Effector memory CD4-positive, alpha-beta T cell (primary cell): ENCODE measurements at regions not wholly inside any gene's neighbourhood (a gene's known extent, or its start where the extent isn't known, plus 50 kb on each side); places are given as distances from the start of the nearest gene placed in this dataset.

Experiments used
- DNase-seq, 3 donors: peaks; one replicate each; pipeline ENCODE4 v3.0.0-alpha.2; 2020
- H3K27ac ChIP-seq: 2 replicates; pipeline ENCODE4 v1.7.0; 2013; ENCODE audit warnings: mild to moderate bottlenecking, low read length, moderate library complexity; ENCODE audit not compliant: insufficient read depth, poor library complexity, severe bottlenecking
- H3K27me3 ChIP-seq: replicated peaks from 2 replicates; pipeline ENCODE4 v1.7.0; 2013; ENCODE audit warnings: mild to moderate bottlenecking, low read length; ENCODE audit not compliant: insufficient read depth, control insufficient read depth, poor library complexity, severe bottlenecking
- H3K36me3 ChIP-seq: 2 replicates; pipeline ENCODE4 v1.7.0; 2013; ENCODE audit warnings: mild to moderate bottlenecking, low read length, moderate library complexity; ENCODE audit not compliant: control insufficient read depth, insufficient read depth
- H3K4me1 ChIP-seq: 2 replicates; pipeline ENCODE4 v1.7.0; 2013; ENCODE audit warnings: low read length, mild to moderate bottlenecking; ENCODE audit not compliant: control insufficient read depth, insufficient read depth, poor library complexity, severe bottlenecking
- H3K4me3 ChIP-seq: 2 replicates; pipeline ENCODE4 v1.7.0; 2013; ENCODE audit warnings: low read length, low read depth, mild to moderate bottlenecking; ENCODE audit not compliant: insufficient read depth, poor library complexity, severe bottlenecking
- H3K9me3 ChIP-seq: 2 replicates; pipeline ENCODE4 v1.7.0; 2013; ENCODE audit warnings: mild to moderate bottlenecking, low read length, moderate library complexity; ENCODE audit not compliant: control insufficient read depth

- H3K4me3 ChIP-seq: no peak overlapping the region
- no peak for DNase-seq
- no peaks in the 10 kb centered on the region for H3K4me1 ChIP-seq
- H3K27me3 ChIP-seq: no peaks in the 10 kb centered on the region
- no peaks in the 10 kb centered on the region for H3K36me3 ChIP-seq
- H3K9me3 ChIP-seq: no peaks in the 10 kb centered on the region
- H3K27ac ChIP-seq: no peak overlapping the region
Measured at GRCh38 chr13:107342747-107343146, 774.8 kb upstream of the ARGLU1 start.

GRCh38 chr13:107339209-107339608 lies 771.3 kb upstream of the ARGLU1 start:
- H3K4me1 ChIP-seq: no peaks in the 10 kb centered on the region

DNA sequence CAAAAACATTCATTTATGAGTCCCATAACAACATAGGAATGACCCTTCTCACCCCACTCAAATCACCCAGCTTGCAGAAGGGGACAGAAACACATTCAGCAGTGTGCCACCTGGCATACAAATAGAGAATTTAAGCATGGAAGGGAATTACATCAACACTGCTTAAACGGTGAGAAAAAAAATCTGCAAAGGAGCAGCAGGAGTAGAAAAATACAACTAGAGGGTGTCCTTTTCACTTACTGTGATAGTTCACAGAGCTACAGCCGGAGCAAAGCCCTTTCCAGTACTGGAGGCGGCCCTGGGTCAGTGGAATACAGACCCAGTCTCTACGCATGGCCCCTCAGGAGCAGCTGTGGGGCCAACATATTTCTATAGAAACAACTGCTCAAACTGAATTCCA lies 764.3 kb upstream of the ARGLU1 start:
- Histone ChIP-seq H3K4me3 (no peak overlapping the region), H3K27me3 (no peaks in the 10 kb centered on the region), H3K4me1 (no peaks in the 10 kb centered on the region), H3K9me3 (no peaks in the 10 kb centered on the region), H3K27ac (no peak overlapping the region), H3K36me3 (no peaks in the 10 kb centered on the region)
- no peak for DNase-seq

More at GRCh38 chr13:107339209-107339608, 771.3 kb upstream of the ARGLU1 start:
- Histone ChIP-seq H3K36me3 (no peaks in the 10 kb centered on the region), H3K27ac (no peak overlapping the region), H3K27me3 (no peaks in the 10 kb centered on the region), H3K9me3 (no peaks in the 10 kb centered on the region), H3K4me3 (no peak overlapping the region)
- no peak for DNase-seq

GRCh38 chr13:107331359-107331758 lies 763.4 kb upstream of the ARGLU1 start:
- Histone ChIP-seq H3K4me1 (no peaks in the 10 kb centered on the region), H3K27ac (no peak overlapping the region), H3K4me3 (no peak overlapping the region), H3K27me3 (no peaks in the 10 kb centered on the region), H3K36me3 (no peaks in the 10 kb centered on the region), H3K9me3 (no peaks in the 10 kb centered on the region)
- no peak for DNase-seq

DNA sequence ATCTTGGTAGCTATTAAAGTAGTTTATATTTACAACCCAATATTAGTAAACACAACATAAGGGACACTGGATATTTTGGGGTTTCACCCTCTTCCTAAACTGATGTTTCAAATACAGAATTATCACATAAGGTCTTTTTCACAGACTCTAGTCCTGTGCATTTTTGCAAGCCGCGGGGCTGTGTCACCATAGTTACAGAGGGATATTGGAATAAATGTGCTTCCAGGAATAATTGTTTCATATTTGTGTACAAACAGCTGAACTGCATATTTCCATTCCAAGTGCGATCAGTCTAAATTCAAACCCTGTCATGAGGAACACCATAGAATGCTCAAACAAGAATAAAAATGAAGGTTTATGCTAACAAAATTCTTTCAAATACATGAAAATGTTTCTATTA lies 762.5 kb upstream of the ARGLU1 start:
- no peaks in the 10 kb centered on the region for H3K9me3 ChIP-seq
- no peak overlapping the region for H3K27ac ChIP-seq
- DNase-seq: no peak
- H3K4me1 ChIP-seq: no peaks in the 10 kb centered on the region
- H3K4me3 ChIP-seq: no peak overlapping the region
- H3K27me3 ChIP-seq: no peaks in the 10 kb centered on the region
- H3K36me3 ChIP-seq: no peaks in the 10 kb centered on the region

GRCh38 chr13:107329991-107330390 lies 762.1 kb upstream of the ARGLU1 start:
- DNase-seq: no peak
- Histone ChIP-seq H3K4me3 (no peak overlapping the region), H3K9me3 (no peaks in the 10 kb centered on the region)

DNA sequence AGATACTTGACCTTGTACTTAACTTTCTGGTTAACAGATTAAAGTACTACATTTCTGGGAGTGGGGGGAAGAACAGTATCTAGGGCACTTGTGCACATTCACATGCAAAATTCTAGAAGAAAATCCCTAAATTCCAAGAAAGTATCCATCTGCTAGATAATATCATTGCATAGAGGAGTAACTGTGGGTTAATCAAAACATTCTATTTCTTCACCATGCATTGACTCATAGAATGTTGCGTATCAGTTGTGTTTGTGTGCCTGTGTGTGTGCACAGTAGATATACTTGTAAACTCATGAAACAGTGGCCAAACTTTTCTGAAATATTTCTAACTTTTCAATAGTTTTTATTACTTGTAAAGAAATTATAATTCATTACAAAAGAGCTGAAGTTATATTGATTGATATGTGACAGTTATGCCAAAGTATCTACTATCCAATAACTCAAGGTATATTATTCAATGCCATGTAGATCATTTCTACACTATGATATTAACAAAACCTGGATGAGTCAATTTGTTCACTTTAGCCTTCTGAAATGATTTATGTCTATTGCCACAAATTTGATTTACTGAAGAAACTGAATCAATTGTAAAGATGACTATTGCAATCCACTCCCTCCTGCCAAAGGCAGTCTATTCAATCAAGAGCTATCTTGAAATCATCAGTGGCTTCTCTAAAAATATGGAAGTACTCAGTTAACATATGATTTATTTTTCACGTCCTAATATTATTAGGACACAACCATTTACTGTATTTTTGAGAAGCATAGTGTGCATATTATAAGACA lies 756.7 kb upstream of the ARGLU1 start:
- Histone ChIP-seq H3K4me3 (no peak overlapping the region), H3K4me1 (no peaks in the 10 kb centered on the region), H3K27me3 (no peaks in the 10 kb centered on the region), H3K9me3 (no peaks in the 10 kb centered on the region), H3K27ac (no peak overlapping the region), H3K36me3 (no peaks in the 10 kb centered on the region)
- no peak for DNase-seq

More at GRCh38 chr13:107329991-107330390, 762.1 kb upstream of the ARGLU1 start:
- Histone ChIP-seq H3K27me3 (no peaks in the 10 kb centered on the region), H3K27ac (no peak overlapping the region), H3K36me3 (no peaks in the 10 kb centered on the region), H3K4me1 (no peaks in the 10 kb centered on the region)

GRCh38 chr13:107322228-107322627 lies 754.3 kb upstream of the ARGLU1 start:
- no peaks in the 10 kb centered on the region for H3K4me1 ChIP-seq
- no peak for DNase-seq
- no peaks in the 10 kb centered on the region for H3K9me3 ChIP-seq
- H3K4me3 ChIP-seq: no peak overlapping the region
- no peaks in the 10 kb centered on the region for H3K27me3 ChIP-seq
- no peaks in the 10 kb centered on the region for H3K36me3 ChIP-seq
- no peak overlapping the region for H3K27ac ChIP-seq

GRCh38 chr13:107305178-107305577 lies 737.2 kb upstream of the ARGLU1 start:
- Histone ChIP-seq H3K36me3 (no peaks in the 10 kb centered on the region), H3K4me1 (no peaks in the 10 kb centered on the region), H3K27ac (no peak overlapping the region), H3K9me3 (no peaks in the 10 kb centered on the region), H3K27me3 (no peaks in the 10 kb centered on the region), H3K4me3 (no peak overlapping the region)
- no peak for DNase-seq

- H3K27ac ChIP-seq: no peak overlapping the region
- DNase-seq: no peak
- H3K4me3 ChIP-seq: no peak overlapping the region
- no peaks in the 10 kb centered on the region for H3K9me3 ChIP-seq
- no peaks in the 10 kb centered on the region for H3K27me3 ChIP-seq
- H3K36me3 ChIP-seq: no peaks in the 10 kb centered on the region
- H3K4me1 ChIP-seq: no peaks in the 10 kb centered on the region
Measured at GRCh38 chr13:107301724-107302374, 733.9 kb upstream of the ARGLU1 start.
